ENCODE measurements at regions not wholly inside any gene's neighbourhood (a gene's known extent, or its start where the extent isn't known, plus 50 kb on each side); places are given as distances from the start of the nearest gene placed in this dataset.

- no peak for TF ChIP-seq EZH2 (IDR thresholded peaks at IDR 0.05; ENCODE audit: low read length)
- no peak for TF ChIP-seq CTCF (optimal IDR thresholded peaks at IDR 0.05 in 1 of 3, IDR thresholded peaks at IDR 0.05 in 1 of 3, conservative IDR thresholded peaks at IDR 0.05 in 1 of 3; ENCODE audit: extremely low read depth in 1 of 3, insufficient read depth in 2 of 3, low read length in 3 of 3)
These were observed 973.7 kb downstream of the MCTP2 start for GRCh38 chr15:95205077-95205476.

Measured in keratinocyte (primary cell).